ENCODE measurements at regions not wholly inside any gene's neighbourhood (a gene's known extent, or its start where the extent isn't known, plus 50 kb on each side); places are given as distances from the start of the nearest gene placed in this dataset.

GRCh38 chr13:40330950-40331349, 335.5 kb downstream of the FOXO1 start:
- H3K27ac Mint-ChIP-seq (ENCODE audit: unreplicated experiment) = no peak overlapping the region
- H3K27me3 Mint-ChIP-seq (ENCODE audit: insufficient read depth, unreplicated experiment) = no peaks in the 10 kb centered on the region
- H3K36me3 ChIP-seq (ENCODE audit: control insufficient read depth, insufficient read depth, low read length) = no peaks in the 10 kb centered on the region
- peaks cover 8% of the 10 kb centered on the region; the same call in 1 of the 2 replicates for H3K9me3 ChIP-seq
- BruUV-seq (replicated peaks) = no TSS peak
- no peaks in the 10 kb centered on the region for H3K36me3 Mint-ChIP-seq (ENCODE audit: insufficient read depth, unreplicated experiment)
- peaks cover 32% of the 10 kb centered on the region for H3K4me1 Mint-ChIP-seq (ENCODE audit: low read depth, unreplicated experiment)
- ChIA-PET CTCF (no interaction called here), POLR2A (no interaction called here)
- peaks cover 26% of the 10 kb centered on the region for H3K4me1 ChIP-seq
- H3K4me3 Mint-ChIP-seq (ENCODE audit: unreplicated experiment) = no peak overlapping the region
- peaks cover 18% of the 10 kb centered on the region for H3K9me3 Mint-ChIP-seq (ENCODE audit: unreplicated experiment)
- no peak for TF ChIP-seq CTCF (IDR thresholded peaks at IDR 0.05; ENCODE audit: insufficient read depth in 1 of 2, low read depth in 1 of 2, low read length in 1 of 2, severe bottlenecking in 1 of 2, unreplicated experiment in 1 of 2)
- H3K27me3 ChIP-seq (replicated peaks; ENCODE audit: control insufficient read depth, insufficient read depth, low read length) = no peaks in the 10 kb centered on the region
- intact Hi-C loops (cut with micrococcal nuclease; ENCODE audit: unreplicated experiment) = no loop called here
- H3K4me3 ChIP-seq (ENCODE audit: low read depth, low read length) = no peak overlapping the region
- no peak for DNase-seq

GRCh38 chr13:40331802-40332201, 334.6 kb downstream of the FOXO1 start:
- TF ChIP-seq CTCF (IDR thresholded peaks at IDR 0.05; ENCODE audit: insufficient read depth in 1 of 2, low read depth in 1 of 2, low read length in 1 of 2, severe bottlenecking in 1 of 2, unreplicated experiment in 1 of 2) = no peak
- Mint-ChIP-seq H3K27me3 (ENCODE audit: insufficient read depth, unreplicated experiment) (no peaks in the 10 kb centered on the region), H3K9me3 (ENCODE audit: unreplicated experiment) (peaks cover 18% of the 10 kb centered on the region), H3K4me3 (ENCODE audit: unreplicated experiment) (no peak overlapping the region), H3K36me3 (ENCODE audit: insufficient read depth, unreplicated experiment) (no peaks in the 10 kb centered on the region), H3K4me1 (ENCODE audit: low read depth, unreplicated experiment) (peaks cover 40% of the 10 kb centered on the region), H3K27ac (ENCODE audit: unreplicated experiment) (no peak overlapping the region)
- no TSS peak for BruUV-seq (replicated peaks)
- Histone ChIP-seq H3K4me3 (ENCODE audit: low read depth, low read length) (no peak overlapping the region), H3K9me3 (peaks cover 8% of the 10 kb centered on the region; the same call in 1 of the 2 replicates), H3K4me1 (peaks cover 35% of the 10 kb centered on the region), H3K27me3 (replicated peaks; ENCODE audit: control insufficient read depth, insufficient read depth, low read length) (no peaks in the 10 kb centered on the region), H3K36me3 (ENCODE audit: control insufficient read depth, insufficient read depth, low read length) (no peaks in the 10 kb centered on the region)
- ChIA-PET POLR2A (interaction anchor here (0.7 kb wide), 1 partner anchor 10 kb away, joined by 3 read pairs; no protein-coding TSS in a partner anchor), CTCF (no interaction called here)
- DNase-seq = no peak
- intact Hi-C loops (cut with micrococcal nuclease; ENCODE audit: unreplicated experiment) = no loop called here

- peak overlapping the region; percentile 4 for H3K27ac Mint-ChIP-seq (ENCODE audit: unreplicated experiment)
- no peak for TF ChIP-seq CTCF (IDR thresholded peaks at IDR 0.05; ENCODE audit: insufficient read depth in 1 of 2, low read depth in 1 of 2, low read length in 1 of 2, severe bottlenecking in 1 of 2, unreplicated experiment in 1 of 2)
- Histone ChIP-seq H3K27me3 (replicated peaks; ENCODE audit: control insufficient read depth, insufficient read depth, low read length) (no peaks in the 10 kb centered on the region), H3K4me3 (ENCODE audit: low read depth, low read length) (no peak overlapping the region), H3K9me3 (peaks cover 8% of the 10 kb centered on the region; the same call in 1 of the 2 replicates), H3K4me1 (peaks cover 35% of the 10 kb centered on the region), H3K36me3 (ENCODE audit: control insufficient read depth, insufficient read depth, low read length) (no peaks in the 10 kb centered on the region)
- no peak overlapping the region for H3K4me3 Mint-ChIP-seq (ENCODE audit: unreplicated experiment)
- BruUV-seq (replicated peaks) = no TSS peak
- CTCF ChIA-PET = no interaction called here
- POLR2A ChIA-PET = no interaction called here
- intact Hi-C loops (cut with micrococcal nuclease; ENCODE audit: unreplicated experiment) = no loop called here
- no peaks in the 10 kb centered on the region for H3K27me3 Mint-ChIP-seq (ENCODE audit: insufficient read depth, unreplicated experiment)
- peaks cover 27% of the 10 kb centered on the region for H3K9me3 Mint-ChIP-seq (ENCODE audit: unreplicated experiment)
- peaks cover 53% of the 10 kb centered on the region for H3K4me1 Mint-ChIP-seq (ENCODE audit: low read depth, unreplicated experiment)
- no peaks in the 10 kb centered on the region for H3K36me3 Mint-ChIP-seq (ENCODE audit: insufficient read depth, unreplicated experiment)
- no peak for DNase-seq
Observed at GRCh38 chr13:40333226-40333625, 333.2 kb downstream of the FOXO1 start.

Measured in Caco-2 (cell line).